ENCODE measurements at regions not wholly inside any gene's neighbourhood (a gene's known extent, or its start where the extent isn't known, plus 50 kb on each side); places are given as distances from the start of the nearest gene placed in this dataset. TPM values are rescaled to one million over a fixed set of nuclear protein-coding genes. Genes with fewer than 3 reads are reported as not detected.

Small RNA genes in the stretch of these regions (microRNA-seq; reads per million reads assigned to microRNA genes)
- gene MIR8081 (ENCODE audit: borderline replicate concordance), result not detected

Small RNA genes in the stretch of these regions (small RNA-seq; reads per million reads assigned to genes)
- not detected for gene MIR8081
